ENCODE measurements at regions not wholly inside any gene's neighbourhood (a gene's known extent, or its start where the extent isn't known, plus 50 kb on each side); places are given as distances from the start of the nearest gene placed in this dataset.

DNA sequence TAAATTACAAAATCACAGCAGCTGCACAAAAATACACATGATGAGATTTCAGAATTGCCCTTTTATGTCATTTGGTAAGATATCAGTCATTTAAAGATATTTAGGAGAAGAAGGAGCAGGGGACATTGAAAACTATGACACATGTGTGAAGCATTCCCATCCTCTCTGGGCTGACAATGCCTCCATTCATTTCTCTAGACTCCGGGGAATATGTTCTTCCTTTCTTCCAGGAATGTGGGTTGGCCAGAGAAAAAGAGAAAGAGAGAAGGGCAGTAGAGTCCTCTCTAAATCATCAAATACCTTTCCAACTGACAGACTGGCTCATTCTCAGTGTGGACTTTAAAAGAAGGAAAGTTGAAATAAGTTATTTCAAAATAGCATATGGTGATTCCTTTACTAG, 205.6 kb upstream of the ADAMTSL1 start:
- H3K4me1 ChIP-seq: no peaks in the 10 kb centered on the region
- TF ChIP-seq, protein P1, sequence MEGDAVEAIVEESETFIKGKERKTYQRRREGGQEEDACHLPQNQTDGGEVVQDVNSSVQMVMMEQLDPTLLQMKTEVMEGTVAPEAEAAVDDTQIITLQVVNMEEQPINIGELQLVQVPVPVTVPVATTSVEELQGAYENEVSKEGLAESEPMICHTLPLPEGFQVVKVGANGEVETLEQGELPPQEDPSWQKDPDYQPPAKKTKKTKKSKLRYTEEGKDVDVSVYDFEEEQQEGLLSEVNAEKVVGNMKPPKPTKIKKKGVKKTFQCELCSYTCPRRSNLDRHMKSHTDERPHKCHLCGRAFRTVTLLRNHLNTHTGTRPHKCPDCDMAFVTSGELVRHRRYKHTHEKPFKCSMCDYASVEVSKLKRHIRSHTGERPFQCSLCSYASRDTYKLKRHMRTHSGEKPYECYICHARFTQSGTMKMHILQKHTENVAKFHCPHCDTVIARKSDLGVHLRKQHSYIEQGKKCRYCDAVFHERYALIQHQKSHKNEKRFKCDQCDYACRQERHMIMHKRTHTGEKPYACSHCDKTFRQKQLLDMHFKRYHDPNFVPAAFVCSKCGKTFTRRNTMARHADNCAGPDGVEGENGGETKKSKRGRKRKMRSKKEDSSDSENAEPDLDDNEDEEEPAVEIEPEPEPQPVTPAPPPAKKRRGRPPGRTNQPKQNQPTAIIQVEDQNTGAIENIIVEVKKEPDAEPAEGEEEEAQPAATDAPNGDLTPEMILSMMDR (IDR thresholded peaks at IDR 0.05; ENCODE audit: insufficient read depth in 1 of 2, low read depth in 1 of 2, low read length in 1 of 2, severe bottlenecking in 1 of 2, unreplicated experiment in 1 of 2): no peak
- H3K4me3 ChIP-seq (ENCODE audit: low read depth, low read length): no peak overlapping the region
- Mint-ChIP-seq H3K9me3 (ENCODE audit: unreplicated experiment) (no peaks in the 10 kb centered on the region), H3K27me3 (ENCODE audit: insufficient read depth, unreplicated experiment) (peaks cover 2% of the 10 kb centered on the region), H3K36me3 (ENCODE audit: insufficient read depth, unreplicated experiment) (no peaks in the 10 kb centered on the region), H3K27ac (ENCODE audit: unreplicated experiment) (no peak overlapping the region), H3K4me1 (ENCODE audit: low read depth, unreplicated experiment) (no peaks in the 10 kb centered on the region), H3K4me3 (ENCODE audit: unreplicated experiment) (no peak overlapping the region)
- intact Hi-C loops (cut with micrococcal nuclease; ENCODE audit: unreplicated experiment): no loop called here
- CTCF ChIA-PET: no interaction called here
- no TSS peak for BruUV-seq (replicated peaks)
- POLR2A ChIA-PET: no interaction called here
- no peaks in the 10 kb centered on the region for H3K27me3 ChIP-seq (replicated peaks; ENCODE audit: control insufficient read depth, insufficient read depth, low read length)
- no peaks in the 10 kb centered on the region for H3K9me3 ChIP-seq
- no peaks in the 10 kb centered on the region for H3K36me3 ChIP-seq (ENCODE audit: control insufficient read depth, insufficient read depth, low read length)
- DNase-seq: no peak

DNA sequence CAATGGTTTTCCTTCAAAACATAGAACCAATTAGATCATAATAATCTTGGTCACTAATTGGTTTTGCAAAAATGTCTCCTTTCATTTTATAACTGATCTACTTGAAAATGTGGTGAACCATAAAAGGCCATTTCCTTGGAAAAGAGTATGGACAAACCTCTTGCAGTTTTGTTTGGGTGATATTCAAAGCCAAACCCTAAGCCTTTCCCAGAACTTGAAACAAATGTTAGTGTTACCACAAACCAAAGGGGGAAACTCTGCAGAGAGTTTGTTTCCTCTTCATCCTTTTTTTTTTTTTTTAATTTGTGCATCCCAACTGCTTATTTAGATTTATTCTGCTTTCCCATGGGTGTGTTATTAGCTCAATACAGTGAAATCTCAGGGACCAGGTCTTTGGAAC, 204.4 kb upstream of the ADAMTSL1 start:
- Mint-ChIP-seq H3K27me3 (ENCODE audit: insufficient read depth, unreplicated experiment) (peaks cover 3% of the 10 kb centered on the region), H3K36me3 (ENCODE audit: insufficient read depth, unreplicated experiment) (no peaks in the 10 kb centered on the region), H3K9me3 (ENCODE audit: unreplicated experiment) (no peaks in the 10 kb centered on the region), H3K4me1 (ENCODE audit: low read depth, unreplicated experiment) (no peaks in the 10 kb centered on the region), H3K4me3 (ENCODE audit: unreplicated experiment) (no peak overlapping the region), H3K27ac (ENCODE audit: unreplicated experiment) (no peak overlapping the region)
- H3K36me3 ChIP-seq (ENCODE audit: control insufficient read depth, insufficient read depth, low read length): no peaks in the 10 kb centered on the region
- POLR2A ChIA-PET: no interaction called here
- no peak overlapping the region for H3K4me3 ChIP-seq (ENCODE audit: low read depth, low read length)
- H3K27me3 ChIP-seq (replicated peaks; ENCODE audit: control insufficient read depth, insufficient read depth, low read length): no peaks in the 10 kb centered on the region
- intact Hi-C loops (cut with micrococcal nuclease; ENCODE audit: unreplicated experiment): no loop called here
- BruUV-seq (replicated peaks): no TSS peak
- H3K4me1 ChIP-seq: no peaks in the 10 kb centered on the region
- TF ChIP-seq, protein P1 (IDR thresholded peaks at IDR 0.05; ENCODE audit: insufficient read depth in 1 of 2, low read depth in 1 of 2, low read length in 1 of 2, severe bottlenecking in 1 of 2, unreplicated experiment in 1 of 2): no peak
- CTCF ChIA-PET: no interaction called here
- DNase-seq: no peak
- H3K9me3 ChIP-seq: no peaks in the 10 kb centered on the region

- Histone ChIP-seq H3K27me3 (replicated peaks; ENCODE audit: control insufficient read depth, insufficient read depth, low read length) (no peaks in the 10 kb centered on the region), H3K36me3 (ENCODE audit: control insufficient read depth, insufficient read depth, low read length) (no peaks in the 10 kb centered on the region), H3K4me3 (ENCODE audit: low read depth, low read length) (no peak overlapping the region), H3K9me3 (no peaks in the 10 kb centered on the region), H3K4me1 (no peaks in the 10 kb centered on the region)
- Mint-ChIP-seq H3K27me3 (ENCODE audit: insufficient read depth, unreplicated experiment) (peaks cover 6% of the 10 kb centered on the region), H3K36me3 (ENCODE audit: insufficient read depth, unreplicated experiment) (no peaks in the 10 kb centered on the region), H3K9me3 (ENCODE audit: unreplicated experiment) (no peaks in the 10 kb centered on the region), H3K27ac (ENCODE audit: unreplicated experiment) (no peak overlapping the region), H3K4me1 (ENCODE audit: low read depth, unreplicated experiment) (no peaks in the 10 kb centered on the region), H3K4me3 (ENCODE audit: unreplicated experiment) (no peak overlapping the region)
- no TSS peak for BruUV-seq (replicated peaks)
- POLR2A ChIA-PET: no interaction called here
- CTCF ChIA-PET: no interaction called here
- no peak for DNase-seq
- TF ChIP-seq, protein P1 (IDR thresholded peaks at IDR 0.05; ENCODE audit: insufficient read depth in 1 of 2, low read depth in 1 of 2, low read length in 1 of 2, severe bottlenecking in 1 of 2, unreplicated experiment in 1 of 2): no peak
- intact Hi-C loops (cut with micrococcal nuclease; ENCODE audit: unreplicated experiment): no loop called here
Observed at GRCh38 chr9:18274693-18275092, 199.3 kb upstream of the ADAMTSL1 start.
